B cell (primary cell): ENCODE measurements at regions not wholly inside any gene's neighbourhood (a gene's known extent, or its start where the extent isn't known, plus 50 kb on each side); places are given as distances from the start of the nearest gene placed in this dataset.

Experiments used
- CTCF ChIP-seq: fragments of 200-600 bp; IDR thresholded peaks from one replicate; pipeline ENCODE4 v1.8.0; 2022; ENCODE audit warnings: antibody characterized with exemption, mild to moderate bottlenecking
- EZH2 ChIP-seq: IDR thresholded peaks from 2 replicates; pipeline ENCODE4 v1.6.1; 2012; ENCODE audit warnings: borderline replicate concordance, low read depth, mild to moderate bottlenecking, moderate library complexity, low read length; ENCODE audit not compliant: insufficient read depth, poor library complexity, severe bottlenecking

- TF ChIP-seq CTCF (no peak), EZH2 (no peak)
Measured at GRCh38 chr4:74534936-74535335, 90.0 kb downstream of the AREG start.
